ENCODE measurements at regions not wholly inside any gene's neighbourhood (a gene's known extent, or its start where the extent isn't known, plus 50 kb on each side); places are given as distances from the start of the nearest gene placed in this dataset.

DNA sequence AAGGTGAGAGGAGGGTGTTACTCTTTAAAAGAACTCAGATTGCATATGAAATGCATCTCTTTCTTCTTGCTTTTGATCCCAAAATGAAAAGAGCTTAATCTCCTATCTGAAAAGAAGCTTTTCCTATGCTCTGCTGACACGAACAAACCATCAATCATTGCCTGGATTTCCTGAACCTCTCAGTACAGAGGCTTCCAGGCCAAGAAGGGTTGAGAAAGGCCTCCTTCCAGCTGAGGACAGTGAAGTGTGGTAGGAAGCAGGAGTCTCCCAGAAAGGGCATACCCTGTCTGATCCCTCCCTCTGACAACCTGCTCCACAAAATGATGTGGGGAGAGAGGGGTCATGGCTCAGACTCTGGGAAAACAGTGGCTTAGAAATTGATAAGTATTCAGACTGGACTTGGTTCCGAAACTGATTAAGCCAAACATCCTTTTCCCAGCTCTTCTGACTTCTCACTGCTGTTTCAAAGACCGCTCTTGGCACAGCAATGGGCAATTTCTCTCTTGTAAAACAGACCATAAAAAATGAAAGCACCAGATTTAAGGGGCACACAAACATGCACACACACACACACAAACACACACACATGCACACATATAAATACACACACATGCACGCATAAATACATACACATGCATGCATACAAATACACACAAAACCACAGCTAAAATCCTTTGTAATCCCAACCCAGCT, 310.3 kb downstream of the SIPA1L2 start:
- Histone ChIP-seq H3K4me3 (IDR thresholded peaks at IDR 0.05; ENCODE audit: insufficient read depth, low read depth, low read length) (no peak overlapping the region), H4K20me1 (ENCODE audit: insufficient read depth) (no peaks in the 10 kb centered on the region), H3K79me2 (ENCODE audit: insufficient read depth, low read depth) (no peaks in the 10 kb centered on the region), H3K27me3 (ENCODE audit: insufficient read depth, low read depth) (no peaks in the 10 kb centered on the region), H2AFZ (ENCODE audit: low read depth) (no peak overlapping the region), H3K4me1 (ENCODE audit: low read depth, poor library complexity, severe bottlenecking) (no peaks in the 10 kb centered on the region), H3K36me3 (ENCODE audit: insufficient read depth) (no peaks in the 10 kb centered on the region), H3K9ac (no peak overlapping the region), H3K4me2 (no peak overlapping the region), H3K27ac (no peak overlapping the region)
- TF ChIP-seq, protein P1, sequence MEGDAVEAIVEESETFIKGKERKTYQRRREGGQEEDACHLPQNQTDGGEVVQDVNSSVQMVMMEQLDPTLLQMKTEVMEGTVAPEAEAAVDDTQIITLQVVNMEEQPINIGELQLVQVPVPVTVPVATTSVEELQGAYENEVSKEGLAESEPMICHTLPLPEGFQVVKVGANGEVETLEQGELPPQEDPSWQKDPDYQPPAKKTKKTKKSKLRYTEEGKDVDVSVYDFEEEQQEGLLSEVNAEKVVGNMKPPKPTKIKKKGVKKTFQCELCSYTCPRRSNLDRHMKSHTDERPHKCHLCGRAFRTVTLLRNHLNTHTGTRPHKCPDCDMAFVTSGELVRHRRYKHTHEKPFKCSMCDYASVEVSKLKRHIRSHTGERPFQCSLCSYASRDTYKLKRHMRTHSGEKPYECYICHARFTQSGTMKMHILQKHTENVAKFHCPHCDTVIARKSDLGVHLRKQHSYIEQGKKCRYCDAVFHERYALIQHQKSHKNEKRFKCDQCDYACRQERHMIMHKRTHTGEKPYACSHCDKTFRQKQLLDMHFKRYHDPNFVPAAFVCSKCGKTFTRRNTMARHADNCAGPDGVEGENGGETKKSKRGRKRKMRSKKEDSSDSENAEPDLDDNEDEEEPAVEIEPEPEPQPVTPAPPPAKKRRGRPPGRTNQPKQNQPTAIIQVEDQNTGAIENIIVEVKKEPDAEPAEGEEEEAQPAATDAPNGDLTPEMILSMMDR (conservative IDR thresholded peaks at IDR 0.05; ENCODE audit: low read depth, low read length): no peak

DNA sequence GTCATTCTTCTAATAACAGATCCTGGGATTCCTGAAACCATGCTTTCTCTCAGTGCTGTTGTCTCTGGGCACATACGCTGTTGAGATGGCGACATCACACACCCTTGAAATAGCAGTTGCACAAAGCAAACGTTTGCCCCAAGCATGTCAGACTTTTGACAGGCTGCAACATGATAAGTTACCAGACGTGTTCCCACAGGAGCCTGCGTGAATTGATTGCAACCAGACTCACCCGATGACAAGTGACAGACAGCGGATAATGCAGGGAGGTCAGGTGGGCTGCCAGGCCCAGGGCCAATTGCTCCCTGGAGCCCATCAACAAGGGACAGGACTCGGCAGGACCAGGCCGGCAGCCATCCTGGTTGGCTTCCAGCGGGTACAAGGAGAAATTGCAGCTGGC, 310.9 kb downstream of the SIPA1L2 start:
- H4K20me1 ChIP-seq (ENCODE audit: insufficient read depth): no peaks in the 10 kb centered on the region
- no peaks in the 10 kb centered on the region for H3K36me3 ChIP-seq (ENCODE audit: insufficient read depth)
- H3K27ac ChIP-seq: no peak overlapping the region
- H3K4me3 ChIP-seq (IDR thresholded peaks at IDR 0.05; ENCODE audit: insufficient read depth, low read depth, low read length): no peak overlapping the region
- no peak overlapping the region for H3K4me2 ChIP-seq
- H3K27me3 ChIP-seq (ENCODE audit: insufficient read depth, low read depth): no peaks in the 10 kb centered on the region
- TF ChIP-seq, protein P1 (conservative IDR thresholded peaks at IDR 0.05; ENCODE audit: low read depth, low read length): no peak
- H3K79me2 ChIP-seq (ENCODE audit: insufficient read depth, low read depth): no peaks in the 10 kb centered on the region
- no peak overlapping the region for H3K9ac ChIP-seq
- H2AFZ ChIP-seq (ENCODE audit: low read depth): no peak overlapping the region
- H3K4me1 ChIP-seq (ENCODE audit: low read depth, poor library complexity, severe bottlenecking): no peaks in the 10 kb centered on the region

DNA sequence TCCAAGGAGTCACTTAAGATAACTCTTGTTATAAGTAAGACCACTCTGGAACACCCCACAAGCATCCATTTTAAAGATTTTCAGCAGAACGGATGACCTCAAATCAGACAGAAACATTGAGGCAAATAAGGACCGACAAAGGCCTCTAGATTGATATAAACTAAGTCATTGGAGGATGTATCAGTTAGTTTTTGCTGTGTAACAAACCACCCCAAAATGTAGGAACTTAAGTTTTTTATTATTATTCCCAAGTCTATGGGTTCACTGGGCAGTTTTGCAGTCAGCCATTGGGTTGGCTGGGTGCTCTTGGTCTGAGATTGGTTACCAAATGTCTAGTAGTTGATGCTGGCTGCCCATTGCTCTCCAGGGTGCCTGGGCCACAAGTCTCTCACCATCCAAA, 311.8 kb downstream of the SIPA1L2 start:
- H3K36me3 ChIP-seq (ENCODE audit: insufficient read depth): no peaks in the 10 kb centered on the region
- no peaks in the 10 kb centered on the region for H3K79me2 ChIP-seq (ENCODE audit: insufficient read depth, low read depth)
- H4K20me1 ChIP-seq (ENCODE audit: insufficient read depth): no peaks in the 10 kb centered on the region

DNA sequence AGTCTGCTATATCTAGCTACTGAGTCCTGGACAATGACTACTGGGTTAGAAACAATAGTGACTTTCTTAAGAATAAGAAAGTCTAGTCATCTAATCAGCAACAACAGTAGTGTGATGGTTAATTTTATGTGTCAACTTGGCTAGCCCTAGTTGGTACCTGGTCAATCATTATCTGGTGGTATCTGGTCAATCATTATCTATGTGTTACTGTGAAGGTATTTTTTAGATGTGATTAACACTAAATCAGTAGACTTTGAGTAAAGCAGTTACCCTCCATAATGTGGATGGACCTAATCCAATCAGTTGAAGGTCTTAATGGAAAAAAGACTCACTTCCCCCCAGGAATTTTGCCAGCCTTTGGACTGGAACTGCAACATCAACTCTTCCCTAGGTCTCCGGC, 312.6 kb downstream of the SIPA1L2 start:
- TF ChIP-seq, protein P1 (conservative IDR thresholded peaks at IDR 0.05; ENCODE audit: low read depth, low read length): no peak
- Histone ChIP-seq H2AFZ (ENCODE audit: low read depth) (no peak overlapping the region), H4K20me1 (ENCODE audit: insufficient read depth) (no peaks in the 10 kb centered on the region), H3K9ac (no peak overlapping the region), H3K4me2 (no peak overlapping the region), H3K4me3 (IDR thresholded peaks at IDR 0.05; ENCODE audit: insufficient read depth, low read depth, low read length) (no peak overlapping the region), H3K36me3 (ENCODE audit: insufficient read depth) (no peaks in the 10 kb centered on the region), H3K79me2 (ENCODE audit: insufficient read depth, low read depth) (no peaks in the 10 kb centered on the region), H3K27me3 (ENCODE audit: insufficient read depth, low read depth) (no peaks in the 10 kb centered on the region), H3K27ac (no peak overlapping the region), H3K4me1 (ENCODE audit: low read depth, poor library complexity, severe bottlenecking) (no peaks in the 10 kb centered on the region)

More for the DNA sequence above, 311.8 kb downstream of the SIPA1L2 start:
- no peaks in the 10 kb centered on the region for H3K27me3 ChIP-seq (ENCODE audit: insufficient read depth, low read depth)
- H3K4me2 ChIP-seq: no peak overlapping the region
- H2AFZ ChIP-seq (ENCODE audit: low read depth): no peak overlapping the region
- no peak overlapping the region for H3K4me3 ChIP-seq (IDR thresholded peaks at IDR 0.05; ENCODE audit: insufficient read depth, low read depth, low read length)
- TF ChIP-seq, protein P1 (conservative IDR thresholded peaks at IDR 0.05; ENCODE audit: low read depth, low read length): no peak
- H3K9ac ChIP-seq: no peak overlapping the region
- no peaks in the 10 kb centered on the region for H3K4me1 ChIP-seq (ENCODE audit: low read depth, poor library complexity, severe bottlenecking)
- no peak overlapping the region for H3K27ac ChIP-seq
